Left kidney (tissue), 1 donor: ENCODE measurements at regions not wholly inside any gene's neighbourhood (a gene's known extent, or its start where the extent isn't known, plus 50 kb on each side); places are given as distances from the start of the nearest gene placed in this dataset.

Source experiments
- DNase-seq: peaks from one replicate; pipeline ENCODE4 v3.0.0-alpha.2; 2013

- peak; percentile 60 for DNase-seq
These were observed 340.2 kb upstream of the ADAMTS5 start for GRCh38 chr21:27306791-27307775.

- no peak for DNase-seq
These were observed 339.3 kb upstream of the ADAMTS5 start for GRCh38 chr21:27306206-27306605.

GRCh38 chr21:27301220-27301619 lies 334.3 kb upstream of the ADAMTS5 start:
- DNase-seq, result no peak

GRCh38 chr21:27300770-27301169 lies 333.9 kb upstream of the ADAMTS5 start:
- DNase-seq, result no peak

DNA sequence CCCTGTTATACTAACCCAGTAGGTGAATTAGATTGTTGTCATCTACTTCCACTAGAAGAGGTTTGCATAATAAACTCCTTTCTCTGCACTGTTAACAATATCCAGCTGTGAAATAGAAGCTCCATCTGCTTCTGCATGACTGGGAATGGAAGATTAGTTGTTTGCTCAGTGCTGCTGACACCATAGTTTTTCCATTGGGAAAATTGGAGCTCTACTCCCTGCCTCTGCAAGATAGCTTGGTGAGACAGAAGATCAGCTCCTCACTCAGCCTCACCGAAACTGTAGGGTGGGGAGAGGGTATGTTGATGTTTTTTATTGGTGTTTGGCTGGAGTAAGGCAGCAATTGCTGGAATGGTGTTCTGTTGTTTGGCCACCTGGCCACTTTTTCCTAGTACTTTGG lies 331.6 kb upstream of the ADAMTS5 start:
- no peak for DNase-seq

- no peak for DNase-seq
These were observed 326.4 kb upstream of the ADAMTS5 start for GRCh38 chr21:27293239-27293638.

GRCh38 chr21:27292783-27293182 lies 325.9 kb upstream of the ADAMTS5 start:
- DNase-seq, result no peak

DNA sequence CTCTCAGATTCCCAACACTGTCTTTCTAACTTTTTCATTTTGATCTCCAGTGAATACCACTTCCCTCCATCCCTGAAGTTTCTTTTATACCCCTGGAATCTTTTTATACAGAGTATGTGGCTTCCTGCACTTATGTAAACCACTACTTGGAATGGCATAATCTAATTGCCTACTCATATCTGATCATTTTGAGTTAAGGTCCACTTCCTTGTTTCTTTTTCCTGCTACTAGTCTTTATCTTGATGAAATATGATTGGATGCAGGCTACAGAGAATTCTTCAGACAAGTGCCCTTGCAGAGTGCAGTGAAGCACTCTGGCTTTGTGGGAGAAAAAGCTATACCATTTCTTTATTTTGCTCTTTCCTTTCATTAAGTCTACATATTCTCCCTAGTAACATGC lies 325.3 kb upstream of the ADAMTS5 start:
- no peak for DNase-seq

- no peak for DNase-seq
These were observed 324.1 kb upstream of the ADAMTS5 start for GRCh38 chr21:27291006-27291405.

GRCh38 chr21:27290028-27290427 lies 323.1 kb upstream of the ADAMTS5 start:
- no peak for DNase-seq

DNA sequence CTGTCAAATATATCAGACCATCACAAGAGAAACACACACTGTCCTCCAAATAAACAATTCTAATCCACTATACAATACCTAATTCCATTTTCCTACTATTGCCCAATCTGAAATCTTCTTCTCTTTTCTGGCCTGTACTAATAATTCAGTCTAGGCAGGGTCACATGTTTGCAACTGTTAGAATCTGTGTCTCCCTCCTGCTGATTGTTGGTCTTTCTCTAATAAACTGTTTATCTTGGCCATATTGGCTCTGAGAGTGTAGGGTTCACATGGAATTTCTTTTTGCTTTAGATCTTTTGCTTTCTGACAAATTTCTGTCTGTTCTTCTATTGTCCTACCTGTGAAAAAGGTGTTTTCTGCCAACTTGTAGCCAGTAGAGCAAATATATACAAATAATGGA lies 319.9 kb upstream of the ADAMTS5 start:
- DNase-seq, result no peak

DNA sequence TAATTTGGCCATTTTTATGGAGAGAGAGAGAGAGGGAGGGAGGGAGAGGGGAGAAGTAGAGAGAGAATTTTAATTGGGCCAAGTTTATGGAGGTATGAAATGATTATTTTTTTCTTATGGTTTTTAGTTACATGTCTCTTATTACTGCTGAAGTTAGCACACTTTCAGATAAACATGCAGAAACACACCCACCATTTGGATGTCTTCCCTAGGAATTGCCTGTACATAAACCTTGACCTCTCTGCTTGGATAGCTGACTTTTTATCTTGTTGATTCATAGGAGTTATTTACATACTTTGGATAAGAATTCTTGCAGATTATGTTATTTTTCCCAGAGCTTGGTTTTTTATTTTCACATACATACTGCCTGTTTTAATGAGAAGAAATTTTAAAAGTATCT lies 310.2 kb upstream of the ADAMTS5 start:
- no peak for DNase-seq

GRCh38 chr21:27275294-27275927 lies 308.5 kb upstream of the ADAMTS5 start:
- no peak for DNase-seq

GRCh38 chr21:27269644-27270043 lies 302.8 kb upstream of the ADAMTS5 start:
- no peak for DNase-seq

- DNase-seq, result peak; percentile 52
These were observed 301.4 kb upstream of the ADAMTS5 start for GRCh38 chr21:27268290-27268689.

GRCh38 chr21:27265949-27266348 lies 299.1 kb upstream of the ADAMTS5 start:
- no peak for DNase-seq

DNA sequence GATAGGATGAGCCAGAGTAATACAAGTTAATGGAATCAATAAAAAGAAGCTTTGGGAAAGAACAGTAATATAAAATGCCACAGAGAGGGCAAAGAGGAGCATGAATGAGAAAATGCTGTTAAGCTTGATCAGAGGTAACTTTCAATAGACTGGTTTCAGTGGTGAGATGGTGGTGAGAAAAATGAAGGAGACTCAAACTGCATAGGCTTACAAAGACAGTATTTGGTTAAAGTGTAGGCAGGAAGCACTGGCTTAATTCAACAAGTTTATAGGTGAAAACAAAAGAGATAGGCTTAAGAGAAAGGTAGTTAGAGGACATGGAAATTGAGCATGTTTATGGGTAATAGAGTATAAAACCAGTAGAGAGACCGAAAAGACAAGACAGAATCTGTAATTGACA lies 298.6 kb upstream of the ADAMTS5 start:
- no peak for DNase-seq

DNA sequence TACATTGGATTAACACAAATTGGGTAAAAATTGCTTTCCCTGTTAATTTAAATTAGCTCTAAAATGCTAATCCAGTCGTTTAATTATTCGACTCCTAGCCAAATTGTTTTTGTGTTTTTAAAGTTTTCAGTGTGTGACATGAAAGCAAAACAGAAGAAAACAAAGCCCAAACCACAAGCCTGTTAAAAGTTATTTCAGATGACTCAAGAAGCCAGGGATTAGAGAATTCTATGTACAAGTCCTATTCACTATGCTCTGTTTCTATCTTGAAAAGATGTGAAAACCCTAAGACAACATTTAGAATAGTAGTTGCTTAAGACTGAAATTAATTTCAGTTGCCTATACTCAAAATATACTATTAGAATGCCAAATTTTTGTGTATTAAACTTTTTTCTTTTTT lies 294.8 kb upstream of the ADAMTS5 start:
- no peak for DNase-seq

GRCh38 chr21:27260728-27261127 lies 293.8 kb upstream of the ADAMTS5 start:
- no peak for DNase-seq

DNA sequence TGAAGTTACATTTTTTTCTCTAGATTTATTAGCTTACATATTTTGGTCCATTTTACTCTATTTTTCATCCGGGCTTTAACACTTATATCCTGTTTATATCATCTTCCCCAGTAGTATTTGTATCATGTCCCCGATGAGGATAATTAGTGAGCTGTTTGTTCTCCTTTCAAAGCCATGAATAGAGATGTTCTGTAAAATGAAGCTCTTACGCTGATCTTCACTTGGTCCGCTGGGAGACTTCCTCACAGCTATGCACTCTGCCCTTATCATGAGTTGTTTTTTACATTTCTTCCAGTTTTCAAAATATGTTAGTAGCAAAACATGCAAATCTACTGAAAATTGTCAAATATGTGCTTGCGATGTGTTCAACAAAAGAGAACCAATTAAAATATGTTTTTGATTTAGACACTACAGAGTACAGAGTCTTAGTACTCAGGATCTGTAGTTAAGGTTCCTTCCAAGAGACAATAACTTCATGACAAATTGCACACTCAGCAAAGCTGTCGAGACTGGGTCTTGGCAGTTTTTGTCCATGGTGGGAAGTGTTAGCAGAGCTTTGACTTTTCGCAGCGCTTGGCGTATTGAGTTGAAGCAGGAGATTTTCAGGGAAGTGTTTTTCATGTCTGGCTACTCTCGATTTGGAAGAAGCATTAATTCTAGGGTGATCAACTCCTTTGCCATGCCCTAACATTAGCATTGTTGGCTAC lies 292.0 kb upstream of the ADAMTS5 start:
- no peak for DNase-seq

DNA sequence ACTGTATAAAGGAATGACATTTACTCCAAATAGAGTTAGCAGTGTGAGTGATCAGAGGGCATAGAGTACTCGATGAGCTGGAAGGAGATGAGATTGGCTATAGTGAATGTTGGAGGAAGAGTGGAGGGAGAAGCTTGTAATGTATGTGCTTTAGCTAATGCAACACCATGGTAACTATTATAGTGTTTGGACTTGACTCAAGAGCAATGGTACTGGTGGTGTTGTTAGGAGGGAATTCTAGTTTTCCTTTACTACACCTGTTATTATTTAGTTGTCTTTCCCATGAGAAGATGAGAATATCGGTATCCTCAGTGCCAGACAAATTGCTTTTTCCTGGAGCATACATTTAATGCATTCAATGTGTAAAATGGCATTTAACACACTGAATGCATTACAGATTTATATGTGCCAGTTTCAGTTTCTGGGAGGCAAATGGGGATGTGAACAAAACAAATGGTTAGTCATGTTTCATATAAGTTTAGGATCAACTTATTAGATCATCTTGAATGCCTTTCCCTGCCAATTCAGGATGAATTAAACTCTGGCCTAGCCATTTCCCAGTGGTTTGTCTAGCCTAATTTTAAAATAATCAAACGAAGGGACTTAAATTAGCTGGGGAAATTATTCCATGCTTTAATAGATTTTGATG lies 291.1 kb upstream of the ADAMTS5 start:
- DNase-seq, result no peak

GRCh38 chr21:27257226-27257625 lies 290.3 kb upstream of the ADAMTS5 start:
- DNase-seq, result no peak
